ENCODE measurements at regions not wholly inside any gene's neighbourhood (a gene's known extent, or its start where the extent isn't known, plus 50 kb on each side); places are given as distances from the start of the nearest gene placed in this dataset.
A peak's percentile ranks its signal among the peaks of the same experiment; 100 is the strongest.

DNA sequence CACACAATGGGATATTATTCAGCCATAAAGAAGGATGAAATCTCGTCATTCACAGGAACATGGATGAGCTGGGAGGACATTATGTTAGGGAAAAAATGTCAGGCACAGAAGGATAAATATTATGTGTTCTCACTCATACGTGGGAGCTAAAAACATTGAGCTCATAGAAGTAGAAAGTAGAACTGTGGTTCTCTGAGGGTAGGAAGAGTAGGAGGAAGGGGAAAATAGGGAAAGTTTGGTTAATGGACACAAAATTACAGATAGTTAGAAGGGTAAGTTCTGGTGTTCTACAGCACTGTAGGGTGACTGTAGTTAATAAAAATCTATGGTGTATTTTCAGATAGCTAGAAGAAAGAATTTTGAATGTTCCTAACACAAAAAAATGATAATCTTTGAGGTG, 102.6 kb upstream of the LIPC start:
- no peak overlapping the region for H3K4me3 ChIP-seq (ENCODE audit: low read depth, low read length)
- H3K36me3 ChIP-seq (ENCODE audit: control insufficient read depth, insufficient read depth, low read length) = no peaks in the 10 kb centered on the region
- H3K27me3 ChIP-seq (ENCODE audit: control insufficient read depth, insufficient read depth, low read length) = no peaks in the 10 kb centered on the region
- no peak for DNase-seq (ENCODE audit: low read depth)
- TF ChIP-seq, protein P1, sequence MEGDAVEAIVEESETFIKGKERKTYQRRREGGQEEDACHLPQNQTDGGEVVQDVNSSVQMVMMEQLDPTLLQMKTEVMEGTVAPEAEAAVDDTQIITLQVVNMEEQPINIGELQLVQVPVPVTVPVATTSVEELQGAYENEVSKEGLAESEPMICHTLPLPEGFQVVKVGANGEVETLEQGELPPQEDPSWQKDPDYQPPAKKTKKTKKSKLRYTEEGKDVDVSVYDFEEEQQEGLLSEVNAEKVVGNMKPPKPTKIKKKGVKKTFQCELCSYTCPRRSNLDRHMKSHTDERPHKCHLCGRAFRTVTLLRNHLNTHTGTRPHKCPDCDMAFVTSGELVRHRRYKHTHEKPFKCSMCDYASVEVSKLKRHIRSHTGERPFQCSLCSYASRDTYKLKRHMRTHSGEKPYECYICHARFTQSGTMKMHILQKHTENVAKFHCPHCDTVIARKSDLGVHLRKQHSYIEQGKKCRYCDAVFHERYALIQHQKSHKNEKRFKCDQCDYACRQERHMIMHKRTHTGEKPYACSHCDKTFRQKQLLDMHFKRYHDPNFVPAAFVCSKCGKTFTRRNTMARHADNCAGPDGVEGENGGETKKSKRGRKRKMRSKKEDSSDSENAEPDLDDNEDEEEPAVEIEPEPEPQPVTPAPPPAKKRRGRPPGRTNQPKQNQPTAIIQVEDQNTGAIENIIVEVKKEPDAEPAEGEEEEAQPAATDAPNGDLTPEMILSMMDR (IDR thresholded peaks at IDR 0.05; ENCODE audit: insufficient read depth, low read length, poor library complexity, severe bottlenecking) = no peak

DNA sequence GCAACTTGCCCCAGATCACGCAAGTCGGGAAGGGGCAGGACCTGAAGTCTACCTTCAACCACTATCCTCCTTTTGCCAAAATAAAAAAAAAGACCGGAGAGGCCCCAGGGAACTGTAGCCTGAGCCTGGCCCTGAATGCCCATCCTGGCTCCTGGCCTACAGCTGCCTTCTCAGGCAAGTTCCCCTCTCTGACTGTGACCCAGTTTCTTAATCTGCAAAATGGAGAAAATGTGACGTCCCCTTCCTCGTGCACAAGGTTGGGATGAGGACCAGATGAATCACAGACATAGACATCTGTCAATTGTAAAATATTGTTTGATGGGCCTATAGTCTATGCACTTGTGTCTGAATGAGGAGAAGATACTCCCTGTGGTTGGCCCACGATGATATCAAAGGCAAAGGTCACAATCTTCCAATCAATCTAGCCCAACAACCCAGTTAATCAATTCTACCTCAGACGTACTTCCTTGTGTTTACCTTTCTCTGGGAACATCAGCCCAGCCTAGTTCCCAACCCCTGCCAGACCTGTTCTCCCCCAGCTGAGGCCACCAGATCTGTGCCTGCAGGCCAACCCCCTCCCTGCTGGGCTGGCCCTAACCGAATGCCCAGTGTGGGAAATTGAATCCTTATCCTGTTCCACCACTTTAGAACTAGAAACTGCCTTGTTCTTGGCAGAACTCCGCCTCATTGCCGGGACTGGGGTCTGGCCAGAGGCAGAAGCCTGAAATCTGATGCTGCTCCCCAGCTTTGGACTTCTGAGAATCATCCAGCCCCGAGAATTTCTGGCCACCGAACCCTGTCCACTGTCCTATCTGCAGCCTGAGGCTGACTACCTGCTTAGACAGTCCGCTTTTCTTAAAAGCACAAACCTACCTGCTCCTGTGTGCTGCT, 101.8 kb upstream of the LIPC start:
- no peaks in the 10 kb centered on the region for H3K27me3 ChIP-seq (ENCODE audit: control insufficient read depth, insufficient read depth, low read length)
- TF ChIP-seq, protein P1 (IDR thresholded peaks at IDR 0.05; ENCODE audit: insufficient read depth, low read length, poor library complexity, severe bottlenecking) = no peak
- DNase-seq (ENCODE audit: low read depth) = no peak
- no peak overlapping the region for H3K4me3 ChIP-seq (ENCODE audit: low read depth, low read length)
- H3K36me3 ChIP-seq (ENCODE audit: control insufficient read depth, insufficient read depth, low read length) = no peaks in the 10 kb centered on the region

DNA sequence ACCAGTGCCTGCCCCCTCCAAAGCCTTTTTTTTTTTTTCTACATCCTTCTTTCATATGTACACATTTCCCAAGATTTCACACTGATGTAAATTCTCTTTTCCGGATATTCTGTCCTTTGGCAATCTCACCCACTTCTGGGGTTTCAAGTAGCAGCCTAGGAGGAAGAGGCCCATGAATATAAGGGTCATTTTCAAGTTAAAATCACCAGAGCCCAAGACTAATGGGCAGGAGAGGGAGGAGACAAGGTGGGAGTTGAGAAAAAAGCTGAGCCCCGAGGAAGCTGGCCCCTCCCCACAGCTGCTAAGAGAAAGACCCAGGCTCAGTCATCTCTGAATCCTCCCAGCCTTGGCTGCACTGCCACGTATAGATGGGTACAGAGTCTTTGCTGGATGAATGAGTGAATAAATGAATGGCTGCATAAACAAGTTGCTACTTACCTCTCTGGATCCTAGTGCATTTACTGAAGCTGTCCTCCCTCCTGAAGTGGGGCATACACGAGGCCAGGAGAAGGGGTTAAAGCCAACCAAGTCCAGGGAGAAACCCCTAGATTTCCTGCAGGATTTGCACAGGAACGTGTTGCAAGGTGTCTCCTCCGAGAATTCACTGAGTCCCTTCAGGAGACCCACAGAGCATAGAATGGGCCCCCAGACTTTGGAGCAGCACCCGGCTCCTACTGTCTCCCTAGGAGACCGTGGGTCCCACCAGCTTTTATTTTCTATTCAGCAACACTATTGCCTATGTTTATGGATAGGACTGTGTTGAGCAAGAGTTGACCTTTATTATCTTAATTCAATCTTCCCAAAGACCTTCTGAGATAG, 100.8 kb upstream of the LIPC start:
- no peak overlapping the region for H3K4me3 ChIP-seq (ENCODE audit: low read depth, low read length)
- no peaks in the 10 kb centered on the region for H3K36me3 ChIP-seq (ENCODE audit: control insufficient read depth, insufficient read depth, low read length)
- no peak for DNase-seq (ENCODE audit: low read depth)
- H3K27me3 ChIP-seq (ENCODE audit: control insufficient read depth, insufficient read depth, low read length) = no peaks in the 10 kb centered on the region
- TF ChIP-seq, protein P1 (IDR thresholded peaks at IDR 0.05; ENCODE audit: insufficient read depth, low read length, poor library complexity, severe bottlenecking) = no peak

DNA sequence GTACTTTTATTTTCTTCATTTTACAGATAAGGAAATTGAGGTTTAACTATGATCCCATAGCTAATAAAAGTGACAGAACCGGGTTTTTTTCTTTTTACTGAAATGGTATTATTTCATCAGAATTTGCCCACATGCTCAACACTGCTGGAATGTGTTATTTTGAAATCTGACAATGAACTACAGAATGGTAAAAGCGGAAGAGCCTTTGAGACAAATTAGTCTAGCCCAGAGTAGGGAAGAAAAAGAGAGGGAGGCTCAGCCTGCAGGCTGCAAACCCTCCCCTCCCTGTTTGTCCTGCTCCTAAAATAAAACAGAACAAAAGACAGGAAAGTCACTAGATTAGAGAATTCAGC, 100.3 kb upstream of the LIPC start:
- no peaks in the 10 kb centered on the region for H3K36me3 ChIP-seq (ENCODE audit: control insufficient read depth, insufficient read depth, low read length)
- no peak overlapping the region for H3K4me3 ChIP-seq (ENCODE audit: low read depth, low read length)
- DNase-seq (ENCODE audit: low read depth) = no peak

DNA sequence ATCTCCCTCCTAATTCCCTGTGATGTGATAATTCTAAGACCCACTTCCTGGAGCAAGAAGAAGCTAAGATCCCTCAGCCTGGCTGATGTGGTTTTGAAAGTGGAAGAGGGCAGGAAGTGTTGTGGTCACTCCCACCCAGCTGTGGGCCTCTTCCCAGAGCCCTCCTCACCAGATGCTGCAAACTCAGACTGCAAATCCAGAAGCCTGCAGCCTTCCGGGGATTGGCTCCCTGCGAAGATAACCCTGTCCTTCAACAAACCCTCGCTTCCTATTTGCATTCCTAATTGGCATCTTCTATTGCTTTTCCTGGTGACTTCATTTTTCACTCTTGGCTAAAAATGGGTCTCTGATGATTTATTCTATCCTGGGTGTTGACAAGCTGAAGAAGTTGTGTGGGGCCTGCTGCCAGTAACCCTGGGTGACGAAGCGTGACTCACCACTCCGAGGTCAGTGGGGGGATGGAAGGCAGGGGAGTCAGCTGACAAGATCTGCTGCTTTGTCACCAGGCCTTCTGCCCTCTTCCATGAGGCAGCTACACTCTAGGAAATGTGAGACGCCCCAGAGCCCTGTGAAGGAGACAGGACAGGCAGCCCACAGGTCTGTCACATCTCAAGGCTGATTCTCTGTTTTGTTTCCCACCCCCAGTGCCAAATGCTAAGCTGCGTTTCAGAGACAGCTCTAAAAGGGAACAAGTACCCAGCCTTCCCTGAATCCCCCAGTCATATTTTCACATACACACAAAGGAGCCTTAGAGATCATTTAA, 99.7 kb upstream of the LIPC start:
- TF ChIP-seq, protein P1 (IDR thresholded peaks at IDR 0.05; ENCODE audit: insufficient read depth, low read length, poor library complexity, severe bottlenecking) = no peak
- peak; percentile 96 for DNase-seq (ENCODE audit: low read depth)
- no peaks in the 10 kb centered on the region for H3K36me3 ChIP-seq (ENCODE audit: control insufficient read depth, insufficient read depth, low read length)
- no peaks in the 10 kb centered on the region for H3K27me3 ChIP-seq (ENCODE audit: control insufficient read depth, insufficient read depth, low read length)
- H3K4me3 ChIP-seq (ENCODE audit: low read depth, low read length) = no peak overlapping the region

More for the DNA sequence above, 100.3 kb upstream of the LIPC start:
- TF ChIP-seq, protein P1 (IDR thresholded peaks at IDR 0.05; ENCODE audit: insufficient read depth, low read length, poor library complexity, severe bottlenecking) = no peak
- no peaks in the 10 kb centered on the region for H3K27me3 ChIP-seq (ENCODE audit: control insufficient read depth, insufficient read depth, low read length)

Measured in kidney epithelial cell (primary cell).